ENCODE measurements at regions not wholly inside any gene's neighbourhood (a gene's known extent, or its start where the extent isn't known, plus 50 kb on each side); places are given as distances from the start of the nearest gene placed in this dataset.

DNA sequence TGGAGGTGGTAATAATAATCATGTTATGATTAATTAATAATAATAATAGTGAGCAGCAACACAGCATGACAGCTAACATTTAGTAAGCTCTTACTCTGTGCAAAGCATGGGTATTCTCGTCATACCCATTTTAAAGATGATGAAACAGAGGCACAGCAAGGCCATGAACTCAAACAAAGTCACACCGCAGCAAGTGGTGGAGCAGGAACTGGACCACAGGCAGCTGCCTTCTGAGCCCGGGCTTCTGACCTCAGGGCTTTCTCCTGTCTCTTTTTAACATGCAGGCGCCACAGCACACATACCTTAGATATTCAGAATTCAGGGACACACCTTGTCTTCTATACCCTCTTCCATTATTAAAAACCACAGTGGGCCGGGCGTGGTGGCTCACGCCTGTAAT is 50.7 kb upstream of the SPATA12 start:
- no peak for DNase-seq (ENCODE audit: low read depth in 4 of 4, low spot score in 3 of 4)

- no peak for DNase-seq (ENCODE audit: low read depth in 4 of 4, low spot score in 3 of 4)
These were observed 51.1 kb upstream of the SPATA12 start for GRCh38 chr3:57009367-57009766.

GRCh38 chr3:57007521-57008460 is 52.7 kb upstream of the SPATA12 start:
- DNase-seq (ENCODE audit: low read depth in 4 of 4, low spot score in 3 of 4), result no peak

DNA sequence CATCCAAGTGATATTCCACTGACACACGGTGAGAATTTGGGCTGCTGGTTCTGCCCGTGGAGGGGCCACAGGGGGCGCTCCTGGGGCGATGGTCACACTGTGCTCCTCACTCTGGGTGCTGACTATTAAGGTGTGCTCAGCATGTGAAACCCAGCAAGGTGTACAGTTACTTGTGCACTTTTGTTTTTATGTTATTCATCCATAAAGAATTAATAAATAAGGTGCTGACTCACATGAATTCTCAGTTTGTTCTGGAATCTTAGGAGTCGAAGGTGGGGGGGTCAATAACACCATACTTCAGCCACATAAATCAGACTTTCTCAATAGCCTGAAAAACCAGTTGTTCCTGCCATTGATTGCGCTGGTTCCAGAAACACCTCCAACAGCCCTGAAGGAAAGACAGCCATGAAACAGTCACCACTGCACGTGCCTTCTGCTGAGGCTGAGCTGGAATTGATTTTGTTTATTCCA is 53.5 kb upstream of the SPATA12 start:
- no peak for DNase-seq (ENCODE audit: low read depth in 4 of 4, low spot score in 3 of 4)

DNA sequence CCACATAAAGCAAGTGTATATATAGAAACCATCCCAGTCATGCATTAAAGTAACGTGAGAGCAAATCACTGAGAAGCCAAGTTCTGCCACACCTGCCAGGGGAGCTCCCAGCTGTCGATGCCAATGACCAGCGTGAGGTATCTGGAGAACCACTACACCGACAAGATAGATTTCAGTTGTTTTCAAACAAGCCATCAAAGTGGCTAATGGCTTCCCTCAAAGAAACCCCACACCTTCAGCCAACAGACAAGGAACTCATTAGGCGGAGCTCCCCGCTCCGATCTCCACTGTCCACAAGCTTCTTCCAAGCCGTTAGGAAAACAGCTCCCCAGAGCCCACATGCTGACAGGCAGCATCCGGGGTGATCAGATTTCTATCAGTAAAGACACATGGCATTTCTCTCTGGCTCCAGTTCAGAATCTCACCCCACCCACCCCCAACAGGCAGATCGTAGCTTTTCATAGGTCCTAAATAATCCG is 54.2 kb upstream of the SPATA12 start:
- DNase-seq (ENCODE audit: low read depth in 4 of 4, low spot score in 3 of 4), result no peak

- no peak for DNase-seq (ENCODE audit: low read depth in 4 of 4, low spot score in 3 of 4)
These were observed 56.2 kb upstream of the SPATA12 start for GRCh38 chr3:57004229-57004628.

GRCh38 chr3:57003676-57004075 is 56.8 kb upstream of the SPATA12 start:
- no peak for DNase-seq (ENCODE audit: low read depth in 4 of 4, low spot score in 3 of 4)

GRCh38 chr3:57001356-57001755 is 59.1 kb upstream of the SPATA12 start:
- DNase-seq (ENCODE audit: low read depth in 4 of 4, low spot score in 3 of 4), result no peak

DNA sequence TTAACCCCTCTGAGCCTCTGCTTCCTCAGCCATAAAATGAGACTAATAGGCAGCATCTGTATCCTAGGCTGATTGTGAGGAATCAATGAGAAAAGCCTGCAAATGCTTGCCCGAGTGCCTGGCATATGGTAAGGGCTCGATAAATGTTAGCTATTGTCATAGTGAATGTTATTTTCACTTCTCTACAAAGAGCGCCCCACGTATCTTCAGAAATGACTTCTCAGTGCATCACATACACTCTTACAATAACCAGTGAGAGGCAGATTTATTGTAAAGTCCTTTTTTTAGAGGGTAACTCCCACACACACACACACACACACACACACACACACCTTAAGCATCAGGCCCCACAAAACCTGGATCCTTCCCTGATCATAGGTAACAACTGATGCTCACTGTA is 60.5 kb upstream of the SPATA12 start:
- DNase-seq (ENCODE audit: low read depth in 4 of 4, low spot score in 3 of 4), result no peak

GRCh38 chr3:56999547-56999946 is 60.9 kb upstream of the SPATA12 start:
- DNase-seq (ENCODE audit: low read depth in 4 of 4, low spot score in 3 of 4), result no peak

DNA sequence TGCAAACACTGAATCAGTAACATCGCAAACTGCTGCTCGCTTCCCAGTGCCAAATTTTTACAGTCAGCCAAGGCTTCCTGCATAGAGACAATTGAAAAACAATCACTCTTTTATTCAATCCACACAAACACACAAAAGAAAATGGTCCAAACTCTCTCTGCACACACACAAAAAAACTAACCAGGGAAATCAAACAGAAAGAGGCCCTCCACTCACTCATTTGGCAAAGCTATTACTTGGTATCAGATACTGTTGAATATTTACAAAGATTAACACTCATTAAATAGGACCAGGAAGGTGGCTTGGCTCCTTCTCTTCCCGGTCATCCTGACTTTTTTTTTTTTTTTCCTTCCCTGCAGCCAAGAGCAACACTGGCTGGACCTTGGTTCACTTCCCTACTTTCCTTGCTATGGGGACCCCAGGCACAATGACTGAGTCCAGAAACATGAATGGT is 62.4 kb upstream of the SPATA12 start:
- DNase-seq (ENCODE audit: low read depth in 4 of 4, low spot score in 3 of 4), result no peak

- no peak for DNase-seq (ENCODE audit: low read depth in 4 of 4, low spot score in 3 of 4)
These were observed 62.8 kb upstream of the SPATA12 start for GRCh38 chr3:56997675-56998074.

- no peak for DNase-seq (ENCODE audit: low read depth in 4 of 4, low spot score in 3 of 4)
These were observed 63.4 kb upstream of the SPATA12 start for GRCh38 chr3:56997041-56997440.

DNA sequence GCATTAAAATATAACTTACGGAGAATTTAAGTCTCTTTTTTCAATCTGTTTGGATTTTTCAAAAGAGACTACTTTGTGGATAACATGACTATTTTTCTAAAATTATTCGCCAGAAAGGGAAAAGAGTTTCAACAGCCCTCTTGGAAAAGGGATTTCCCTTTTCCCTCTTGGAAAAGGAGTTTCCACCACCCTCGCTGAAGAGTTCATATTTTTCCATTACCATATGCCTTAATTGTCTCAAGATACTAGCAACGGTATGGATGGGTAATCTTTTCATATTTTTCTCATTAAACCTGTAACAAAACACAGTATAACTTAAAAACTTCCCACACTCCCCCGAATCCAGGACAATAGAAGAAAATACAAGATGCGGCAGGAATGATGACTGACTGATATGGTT is 66.1 kb upstream of the SPATA12 start:
- no peak for DNase-seq (ENCODE audit: low read depth in 4 of 4, low spot score in 3 of 4)

GRCh38 chr3:56990641-56991015 is 69.8 kb upstream of the SPATA12 start:
- no peak for DNase-seq (ENCODE audit: low read depth in 4 of 4, low spot score in 3 of 4)

DNA sequence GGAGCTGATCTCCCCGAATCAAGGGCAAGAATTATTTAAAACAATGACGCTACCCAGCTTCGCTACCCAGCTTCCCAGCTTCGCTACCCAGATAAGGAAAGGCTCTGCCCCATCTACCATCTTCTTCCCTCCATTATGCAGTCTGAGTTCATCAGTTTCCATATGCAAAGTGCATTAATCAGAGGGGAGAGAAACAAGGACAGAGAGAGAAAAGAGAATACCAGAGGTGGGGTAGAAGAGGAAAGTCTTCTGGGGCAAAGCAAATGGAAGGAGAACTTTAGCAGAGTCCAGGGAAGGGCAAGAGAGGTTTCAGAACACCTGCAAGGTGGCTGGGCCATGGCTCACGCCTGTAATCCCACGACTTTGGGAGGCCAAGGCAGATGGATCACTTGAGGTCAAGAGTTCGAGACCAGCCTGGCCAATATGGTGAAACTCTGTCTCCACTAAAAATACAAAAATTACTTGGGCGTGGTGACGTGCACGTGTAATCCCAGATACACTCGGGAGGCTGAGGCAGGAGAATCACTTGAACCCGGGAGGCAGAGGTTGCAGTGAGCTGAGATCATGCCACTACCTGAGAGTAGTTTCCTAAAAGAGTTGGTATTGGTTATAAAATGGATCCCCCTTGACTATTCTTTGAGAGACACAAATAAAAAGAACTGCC is 70.4 kb upstream of the SPATA12 start:
- DNase-seq (ENCODE audit: low read depth in 4 of 4, low spot score in 3 of 4), result no peak

DNA sequence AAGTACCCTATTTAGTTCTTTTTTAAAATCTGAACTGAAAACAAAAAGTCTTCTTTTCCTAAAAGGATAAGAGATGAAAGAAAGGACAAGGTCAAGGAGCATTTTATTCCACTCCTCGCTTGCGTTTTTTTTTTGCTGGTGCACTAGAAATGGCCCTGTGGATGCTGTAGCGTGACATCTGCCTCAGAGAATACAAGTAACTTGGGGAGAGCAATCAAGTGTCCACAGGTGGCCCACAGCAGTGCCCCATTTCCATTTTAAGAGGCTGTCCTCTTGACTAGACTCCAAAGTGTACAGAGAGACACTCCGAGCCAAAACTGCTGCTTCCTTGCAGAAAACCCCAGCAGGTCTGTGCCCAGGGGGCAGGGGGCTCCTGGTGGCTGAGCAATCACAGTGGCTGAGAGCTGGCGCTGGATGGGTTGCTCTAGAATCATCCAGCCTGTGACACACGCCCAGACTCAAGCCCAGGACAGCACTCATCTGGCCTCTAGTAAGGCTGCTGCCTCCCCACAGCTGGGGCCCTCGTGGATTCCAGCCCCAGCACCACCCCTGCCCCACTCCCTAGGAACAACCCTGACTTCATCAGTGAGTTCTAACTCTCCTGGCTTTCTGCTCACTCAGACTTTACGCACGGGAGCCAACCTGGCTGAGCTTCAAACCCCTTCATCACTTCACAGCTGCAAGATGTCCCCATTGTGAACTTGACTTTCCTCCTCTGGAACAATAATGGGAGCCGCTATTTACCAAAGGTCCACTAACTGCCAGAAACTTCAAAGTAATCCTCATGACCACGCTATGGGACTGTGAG is 71.1 kb upstream of the SPATA12 start:
- no peak for DNase-seq (ENCODE audit: low read depth in 4 of 4, low spot score in 3 of 4)

DNA sequence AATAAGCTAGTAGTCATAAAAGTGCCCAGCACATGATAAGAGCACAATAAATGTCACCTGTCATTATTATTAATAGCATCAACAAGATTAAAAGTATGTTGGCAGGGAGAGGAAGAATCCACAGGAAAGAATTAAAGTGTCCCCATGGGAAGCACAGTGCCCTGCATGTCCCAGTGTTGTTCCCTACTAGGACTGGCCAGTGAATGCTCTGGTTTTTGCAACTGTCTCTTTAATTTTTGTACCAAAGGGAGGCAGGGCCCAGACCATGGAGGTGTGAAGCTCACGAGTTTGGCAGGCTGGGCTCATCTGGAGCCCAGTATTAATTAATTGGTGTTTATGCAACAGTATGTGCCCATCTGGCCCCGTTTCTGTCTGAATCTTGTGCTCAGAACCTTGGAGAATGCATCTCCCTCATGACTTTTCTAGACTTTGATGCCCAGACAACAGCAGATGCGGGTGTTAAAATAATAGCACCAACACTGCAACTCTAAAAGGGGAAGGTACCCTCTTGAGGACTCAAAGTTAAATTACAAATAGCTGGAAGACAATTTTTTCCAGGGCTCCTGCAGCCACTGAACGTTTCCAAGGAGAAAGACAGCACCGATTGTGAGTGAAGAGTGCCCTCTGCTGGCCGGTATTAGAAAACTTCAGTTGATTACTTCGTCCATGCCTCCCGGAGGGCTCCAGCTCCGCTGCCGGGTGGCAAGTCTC is 71.9 kb upstream of the SPATA12 start:
- DNase-seq (ENCODE audit: low read depth in 4 of 4, low spot score in 3 of 4), result peak; percentile 73 to 83 (median 81)

DNA sequence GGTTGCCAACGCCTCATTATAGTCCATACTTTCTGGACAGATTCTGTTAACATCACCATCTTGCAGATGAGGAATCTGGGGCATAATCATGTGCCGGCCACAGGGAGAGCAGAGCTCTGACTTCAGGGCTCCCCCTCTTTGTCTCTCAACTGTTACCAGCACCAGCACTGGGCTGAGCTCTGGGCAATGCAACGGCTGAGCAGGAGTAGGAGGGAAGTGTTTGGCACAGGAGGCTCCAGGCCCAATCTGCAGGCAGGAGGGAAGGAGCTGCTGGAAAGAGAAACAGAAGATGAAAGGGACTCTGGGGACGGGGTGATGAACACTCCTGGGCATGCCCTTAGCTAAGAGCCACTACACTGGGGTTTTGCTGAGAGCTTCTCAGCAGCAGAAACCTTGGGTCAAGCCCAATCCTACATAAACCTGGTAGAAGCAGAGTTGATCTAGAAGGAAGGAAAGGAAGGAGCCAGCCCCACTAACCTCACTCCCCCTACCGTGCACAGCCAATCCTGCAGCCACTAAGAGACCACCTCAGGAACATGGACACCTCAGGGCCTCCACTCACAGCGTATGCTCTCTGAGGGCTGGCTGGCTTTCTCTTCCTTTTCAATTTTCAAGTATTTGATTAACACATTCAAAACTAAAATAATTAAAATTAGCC is 73.1 kb upstream of the SPATA12 start:
- DNase-seq (ENCODE audit: low read depth in 4 of 4, low spot score in 3 of 4), result no peak

DNA sequence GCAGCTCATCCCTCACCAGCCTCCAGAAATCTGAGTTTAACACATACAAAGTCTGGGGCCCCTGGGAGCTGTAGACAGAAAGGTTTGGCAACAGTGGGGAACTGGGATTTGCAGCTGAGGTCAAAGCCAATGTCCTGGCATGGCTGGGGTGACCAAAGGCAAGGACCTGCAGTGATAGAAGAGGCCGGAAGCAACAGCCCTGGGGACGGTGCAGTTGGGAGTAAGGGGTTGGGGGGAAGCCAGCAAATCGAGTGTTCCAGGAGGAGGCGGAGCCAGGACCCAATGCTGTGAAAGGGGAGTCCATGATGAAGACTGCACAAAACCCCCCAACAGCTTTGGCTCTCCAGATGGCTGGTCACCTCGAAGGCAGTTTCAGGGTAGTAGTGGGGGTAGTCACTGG is 74.1 kb upstream of the SPATA12 start:
- DNase-seq (ENCODE audit: low read depth in 4 of 4, low spot score in 3 of 4), result no peak

All from left renal pelvis (tissue), 4 donors.